HepG2 (cell line): ENCODE measurements at regions not wholly inside any gene's neighbourhood (a gene's known extent, or its start where the extent isn't known, plus 50 kb on each side); places are given as distances from the start of the nearest gene placed in this dataset.

ENCODE experiments used
- ATAC-seq: fragments of 200-7000 bp; cut with Tn5 transposase; 3 replicates; pipeline ENCODE4 v1.9.1; 2020; ENCODE audit warnings: mild to moderate bottlenecking, moderate library complexity
- BruUV-seq: library from RNA; stranded (reverse); fragments of 400-500 nt; replicated peaks from 2 replicates; lab custom pipeline; 2021; lab: Mats Ljungman, UMichigan
- CTCF ChIA-PET: fragments of 300-600 bp; formaldehyde crosslinking; extraction: SDS; loops from one replicate; lab custom pipeline; 2021; ENCODE audit warnings: low total read pairs, inconsistent platforms, low intra/inter-chr PET ratio; lab: Yijun Ruan, JAX
- POLR2A ChIA-PET: fragments of 350-600 bp; sonication (Branson Sonifier 250); formaldehyde crosslinking; loops from one replicate; lab custom pipeline; 2020; ENCODE audit warnings: antibody characterized with exemption, inconsistent platforms; lab: Yijun Ruan, JAX
- DNase-seq: peaks from one replicate; pipeline ENCODE4 v3.0.0-alpha.2; 2015; ENCODE audit warnings: low spot score
- FAIRE-seq: peaks from 3 replicates; lab custom pipeline; 2011; peaks lifted over from hg19 to GRCh38; lab: Jason Lieb, UNC
- H2AFZ ChIP-seq: one replicate; pipeline ENCODE4 v1.6.1; 2011; ENCODE audit warnings: low read length, inconsistent platforms
- H3K27ac ChIP-seq: fragments of 300-600 bp; 3 replicates; pipeline ENCODE4 v1.8.0; 2011; ENCODE audit warnings: mixed run types, mild to moderate bottlenecking, mixed read lengths, low read length, inconsistent platforms; ENCODE audit not compliant: insufficient read depth; ENCODE audit errors: extremely low read length
- H3K27me3 ChIP-seq, 2 experiments: fragments of 200-600 bp in 1 of 2; 2 replicates in 1 of 2; 3 replicates in 1 of 2; pipeline versions ENCODE4 v1.6.0 to v1.8.0; 2011; ENCODE audit warnings: low read length in 2 of 2, mild to moderate bottlenecking in 2 of 2, moderate library complexity in 2 of 2, inconsistent platforms in 1 of 2; ENCODE audit not compliant: insufficient read depth in 2 of 2, control insufficient read depth in 1 of 2
- H3K36me3 ChIP-seq, 2 experiments: fragments of 200-600 bp in 1 of 2; replicated peaks in 1 of 2; 2 replicates in 1 of 2; 3 replicates in 1 of 2; pipeline versions ENCODE4 v1.5.1 to v1.8.0; 2011; ENCODE audit warnings: low read length in 2 of 2, inconsistent platforms in 1 of 2; ENCODE audit not compliant: insufficient read depth in 2 of 2, control insufficient read depth in 1 of 2
- H3K4me1 ChIP-seq: 2 replicates; pipeline ENCODE4 v1.5.1; 2012; ENCODE audit warnings: low read length, inconsistent platforms; ENCODE audit not compliant: insufficient read depth
- H3K4me2 ChIP-seq: 2 replicates; pipeline ENCODE4 v1.6.0; 2011; ENCODE audit warnings: low read depth, low read length, inconsistent platforms
- H3K4me3 ChIP-seq, 3 experiments: fragments of 200-600 bp in 1 of 3; sonication (generic), shearing (Covaris generic) in 1 of 3; replicated peaks in 1 of 3; 2 replicates each; pipeline ENCODE4 v1.5.1; 2011 to 2016; ENCODE audit warnings: low read length in 3 of 3, inconsistent platforms in 2 of 3, low read depth in 2 of 3, mild to moderate bottlenecking in 2 of 3, control low read depth in 1 of 3, mixed read lengths in 1 of 3; ENCODE audit not compliant: insufficient read depth in 1 of 3
- H3K79me2 ChIP-seq: one replicate; pipeline ENCODE4 v1.6.1; 2011; ENCODE audit warnings: low read length, inconsistent platforms; ENCODE audit not compliant: insufficient read depth
- H3K9ac ChIP-seq: 2 replicates; pipeline ENCODE4 v1.6.0; 2011; ENCODE audit warnings: mild to moderate bottlenecking, low read depth, low read length, inconsistent platforms; ENCODE audit not compliant: insufficient read depth
- H3K9me3 ChIP-seq: 2 replicates; pipeline ENCODE4 v1.5.1; 2012; ENCODE audit warnings: mild to moderate bottlenecking, low read length
- H4K20me1 ChIP-seq: 2 replicates; pipeline ENCODE4 v1.6.0; 2011; ENCODE audit warnings: inconsistent platforms, mild to moderate bottlenecking, low read length, moderate library complexity; ENCODE audit not compliant: insufficient read depth
- ATF3 ChIP-seq: sonication (generic); formaldehyde crosslinking; IDR thresholded peaks from 2 replicates; pipeline ENCODE4 v1.4.0; 2020; ENCODE audit warnings: missing genetic modification reagents
- CEBPB ChIP-seq: IDR thresholded peaks from 2 replicates; pipeline ENCODE4 v1.6.1; 2011; ENCODE audit warnings: low read depth, low read length, improper control_type of control experiment, borderline replicate concordance
- CEBPZ ChIP-seq: IDR thresholded peaks from 2 replicates; pipeline ENCODE4 v1.6.1; 2012; ENCODE audit warnings: low read length, improper control_type of control experiment
- FOXA1 ChIP-seq, 2 experiments: fragments of 450-650 bp in 1 of 2; sonication (generic) in 1 of 2; formaldehyde crosslinking in 1 of 2; IDR thresholded peaks; 2 replicates each; pipeline versions ENCODE4 v1.4.0 to v1.6.1; 2016 to 2020; ENCODE audit warnings: missing genetic modification reagents in 1 of 2
- MAFK ChIP-seq, 2 experiments: IDR thresholded peaks in 1 of 2; conservative IDR thresholded peaks in 1 of 2; 2 replicates each; pipeline ENCODE4 v1.6.1; 2011; ENCODE audit warnings: improper control_type of control experiment in 2 of 2, low read length in 2 of 2
- MIXL1 ChIP-seq: IDR thresholded peaks from 2 replicates; pipeline ENCODE4 v1.6.1; 2016
- MNT ChIP-seq: fragments of 450-650 bp; IDR thresholded peaks from 2 replicates; pipeline ENCODE4 v1.6.1; 2016
- NCOA1 ChIP-seq: sonication (generic); formaldehyde crosslinking; IDR thresholded peaks from 2 replicates; pipeline ENCODE4 v1.9.0; 2021; ENCODE audit warnings: missing genetic modification reagents
- PCBP1 ChIP-seq: fragments of 200-400 bp; formaldehyde crosslinking; IDR thresholded peaks from 2 replicates; pipeline ENCODE4 v1.6.1; 2017; ENCODE audit warnings: mild to moderate bottlenecking, low read depth, low read length, borderline replicate concordance
- TBX2 ChIP-seq: sonication (generic); formaldehyde crosslinking; IDR thresholded peaks from 2 replicates; pipeline ENCODE4 v1.5.0; 2020; ENCODE audit warnings: missing genetic modification reagents, mild to moderate bottlenecking, borderline replicate concordance
- TBX3 ChIP-seq: fragments of 450-650 bp; IDR thresholded peaks from 2 replicates; pipeline ENCODE4 v1.6.1; 2017; ENCODE audit warnings: antibody characterized with exemption, mild to moderate bottlenecking, inconsistent platforms, borderline replicate concordance
- TEF ChIP-seq: sonication (generic); formaldehyde crosslinking; IDR thresholded peaks from 2 replicates; pipeline ENCODE4 v1.5.0; 2020; ENCODE audit warnings: missing genetic modification reagents
- TOPORS ChIP-seq: sonication (generic); formaldehyde crosslinking; IDR thresholded peaks from 2 replicates; pipeline ENCODE4 v1.8.0; 2023; ENCODE audit warnings: mild to moderate bottlenecking, missing genetic modification reagents
- ZSCAN30 ChIP-seq: sonication (generic); formaldehyde crosslinking; IDR thresholded peaks from 2 replicates; pipeline ENCODE4 v1.5.0; 2020; ENCODE audit warnings: mild to moderate bottlenecking, missing genetic modification reagents
- WGBS: methylation state at CpG from one replicate; pipeline ENCODE4 v1.1.6; 2017; ENCODE audit warnings: low lambda C conversion rate; 5-methylcytosine and 5-hydroxymethylcytosine counted together
- in situ Hi-C: cut with HindIII; loops from 2 replicates; pipeline ENCODE4 v1.10.0; 2017; ENCODE audit warnings: low pct_unique_long_range_greater_than_20kb; ENCODE audit not compliant: extremely low pct_ligation_motif_present
- intact Hi-C: fragments of 100-400 bp; cut with micrococcal nuclease; formaldehyde crosslinking; loops from one replicate; pipeline ENCODE4 v1.10.0; 2022; ENCODE audit not compliant: unreplicated experiment

GRCh38 chr7:118478931-118479330 lies 254.4 kb downstream of the ANKRD7 start:
- intact Hi-C loops, result no loop called here
- H2AFZ ChIP-seq, result no peak overlapping the region
- in situ Hi-C loops, result no loop called here
- H3K79me2 ChIP-seq, result no peaks in the 10 kb centered on the region
- CTCF ChIA-PET, result no interaction called here
- POLR2A ChIA-PET, result no interaction called here
- BruUV-seq, result no TSS peak
- no peaks in the 10 kb centered on the region for H3K4me1 ChIP-seq
- no peak overlapping the region for H3K4me2 ChIP-seq
- WGBS, result 3% methylated on average over 2 of the region's 2 CpGs
- no peaks in the 10 kb centered on the region for H3K36me3 ChIP-seq
- H3K4me3 ChIP-seq, result no peak overlapping the region
- TF ChIP-seq MAFK (conservative IDR thresholded peaks at IDR 0.05 in 1 of 2, IDR thresholded peaks at IDR 0.05 in 1 of 2; ENCODE audit: low read length in 2 of 2) (no peak), CEBPB (no peak), PCBP1 (no peak), TOPORS (CRISPR knock-in tag) (no peak), MIXL1 (no peak), CEBPZ (no peak), ZSCAN30 (CRISPR knock-in tag) (no peak), FOXA1 (IDR thresholded peaks at IDR 0.05) (no peak), FOXA1 (CRISPR knock-in tag; IDR thresholded peaks at IDR 0.05) (no peak), NCOA1 (CRISPR knock-in tag) (no peak), ATF3 (CRISPR knock-in tag) (no peak), TBX2 (CRISPR knock-in tag) (no peak), MNT (no peak), TBX3 (no peak), TEF (CRISPR knock-in tag) (no peak)
- TF ChIP-seq, all 625 proteins: peak for 0
- no peak overlapping the region for H3K27ac ChIP-seq
- no peak overlapping the region for H3K9ac ChIP-seq
- ATAC-seq (no peak), FAIRE-seq (no peak), DNase-seq (no peak)
- no peaks in the 10 kb centered on the region for H4K20me1 ChIP-seq
- H3K9me3 ChIP-seq, result peaks cover 28% of the 10 kb centered on the region
- no peaks in the 10 kb centered on the region for H3K27me3 ChIP-seq
